ENCODE measurements at regions not wholly inside any gene's neighbourhood (a gene's known extent, or its start where the extent isn't known, plus 50 kb on each side); places are given as distances from the start of the nearest gene placed in this dataset.

DNA sequence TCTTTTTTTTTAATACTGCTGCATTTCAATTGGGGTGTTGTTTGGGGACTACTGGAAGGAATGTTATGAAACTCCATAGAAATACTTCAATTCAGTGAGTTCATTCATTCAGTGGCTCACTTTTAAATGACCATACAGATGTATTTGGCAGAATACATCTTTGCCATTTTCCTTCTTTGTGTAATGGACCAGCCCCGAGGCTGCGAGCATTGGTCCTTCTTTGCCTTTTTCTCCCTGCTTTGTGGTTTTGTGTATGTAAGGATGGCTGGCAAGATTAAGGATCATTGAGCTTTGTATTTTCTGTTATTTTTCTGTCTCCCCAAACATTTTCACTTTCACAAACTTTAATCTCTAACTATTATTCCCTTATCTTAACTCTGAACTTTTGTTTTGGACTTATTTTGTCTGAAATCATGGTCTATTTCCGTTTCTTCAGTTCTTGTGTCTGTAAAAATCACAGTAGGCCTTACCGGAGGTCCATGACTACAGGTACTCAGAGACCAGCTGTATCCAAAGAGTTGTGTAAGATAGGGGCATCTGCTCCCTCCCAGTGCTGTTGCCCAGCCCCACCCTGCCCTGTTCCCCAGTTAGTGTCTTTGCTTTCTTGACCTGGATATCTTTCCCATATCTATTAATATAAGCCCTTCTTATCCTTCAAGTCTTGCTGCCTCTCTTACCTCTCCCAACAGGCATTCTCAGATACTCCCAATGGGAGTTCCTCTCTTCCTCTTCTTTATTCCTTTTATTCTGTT lies 154.3 kb upstream of the DMRT1 start:
- CTCF ChIA-PET = no interaction called here
- Histone ChIP-seq H3K23ac (ENCODE audit: low read depth, low read length) (0 out of 2 replicates have a peak overlapping the region, but pooled peaks have one; percentile 12), H2AFZ (replicated peaks; ENCODE audit: low read length, poor library complexity) (no peak overlapping the region), H2AK9ac (replicated peaks; ENCODE audit: low read depth, low read length, poor library complexity) (no peak overlapping the region), H2BK120ac (ENCODE audit: low read depth, low read length) (peak overlapping the region; percentile 72; the same call in 1 of the 2 replicates), H3K14ac (replicated peaks; ENCODE audit: low read depth, low read length) (peak overlapping the region; percentile 76; the same call in 1 of the 2 replicates), H2BK15ac (ENCODE audit: low read depth, low read length) (peak overlapping the region; percentile 57; the same call in 1 of the 3 replicates), H3K4me2 (ENCODE audit: low read depth, low read length) (no peak overlapping the region), H4K5ac (ENCODE audit: low read depth, low read length) (peak overlapping the region; percentile 18; the same call in 1 of the 2 replicates), H4K20me1 (ENCODE audit: insufficient read depth, low read length) (no peaks in the 10 kb centered on the region), H3K4ac (ENCODE audit: low read depth, low read length) (peak overlapping the region; percentile 40; the same call in 1 of the 2 replicates), H2AK5ac (ENCODE audit: low read depth, low read length) (peak overlapping the region; percentile 61; the same call in 1 of the 2 replicates), H3K56ac (ENCODE audit: extremely low read depth, insufficient read depth, low read length) (no peak overlapping the region), H3K27ac (ENCODE audit: insufficient read depth, low read length) (no peak overlapping the region), H3K9me1 (ENCODE audit: insufficient read depth, low read length) (peaks cover 12% of the 10 kb centered on the region), H4K91ac (ENCODE audit: insufficient read depth, low read depth, low read length) (peak overlapping the region; percentile 39; the same call in 1 of the 2 replicates), H3K4me1 (ENCODE audit: control insufficient read depth, insufficient read depth, low read length) (peaks cover 20% of the 10 kb centered on the region), H2BK20ac (ENCODE audit: low read depth, low read length) (peak overlapping the region; percentile 36), H3K18ac (ENCODE audit: low read depth, low read length) (no peak overlapping the region; the same call in 1 of the 2 replicates), H3K9ac (ENCODE audit: low read depth, low read length) (no peak overlapping the region), H3K9me3 (ENCODE audit: control insufficient read depth, insufficient read depth, low read length) (no peaks in the 10 kb centered on the region), H3K36me3 (ENCODE audit: control insufficient read depth, insufficient read depth, low read length) (no peaks in the 10 kb centered on the region), H2BK5ac (ENCODE audit: low read depth, low read length, poor library complexity, severe bottlenecking) (peak overlapping the region; percentile 37), H3K4me3 (ENCODE audit: insufficient read depth, low read depth, low read length) (no peak overlapping the region), H3K79me1 (ENCODE audit: low read depth in 1 of 2, low read length in 2 of 2) (peaks cover 9 to 48% of the 10 kb centered on the region in 2 experiments), H4K8ac (ENCODE audit: low read depth in 2 of 2, low read length in 2 of 2) (no peak overlapping the region; a peak in 1 of 4 replicates), H3K27me3 (ENCODE audit: control insufficient read depth, insufficient read depth, low read length) (no peaks in the 10 kb centered on the region)
- POLR2A ChIA-PET (ENCODE audit: unreplicated experiment) = no interaction called here
- dilution Hi-C loops (cut with HindIII; ENCODE audit: low sequenced_read_pairs, unreplicated experiment) (no loop called here), intact Hi-C loops (cut with micrococcal nuclease) (no loop called here), in situ Hi-C loops (cut with MboI; ENCODE audit: low sequenced_read_pairs) (no loop called here)
- ATAC-seq (ENCODE audit: low read depth) (no peak), DNase-seq (no peak)
- TF ChIP-seq RCOR1 (IDR thresholded peaks at IDR 0.05; ENCODE audit: insufficient replicate concordance, low read length) (no peak), RAD21 (IDR thresholded peaks at IDR 0.05; ENCODE audit: low read length) (no peak), BHLHE40 (IDR thresholded peaks at IDR 0.05; ENCODE audit: low read depth, low read length) (no peak), CHD1 (IDR thresholded peaks at IDR 0.05; ENCODE audit: low read depth, low read length) (no peak)
- TF ChIP-seq, protein P1, sequence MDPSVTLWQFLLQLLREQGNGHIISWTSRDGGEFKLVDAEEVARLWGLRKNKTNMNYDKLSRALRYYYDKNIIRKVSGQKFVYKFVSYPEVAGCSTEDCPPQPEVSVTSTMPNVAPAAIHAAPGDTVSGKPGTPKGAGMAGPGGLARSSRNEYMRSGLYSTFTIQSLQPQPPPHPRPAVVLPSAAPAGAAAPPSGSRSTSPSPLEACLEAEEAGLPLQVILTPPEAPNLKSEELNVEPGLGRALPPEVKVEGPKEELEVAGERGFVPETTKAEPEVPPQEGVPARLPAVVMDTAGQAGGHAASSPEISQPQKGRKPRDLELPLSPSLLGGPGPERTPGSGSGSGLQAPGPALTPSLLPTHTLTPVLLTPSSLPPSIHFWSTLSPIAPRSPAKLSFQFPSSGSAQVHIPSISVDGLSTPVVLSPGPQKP (IDR thresholded peaks at IDR 0.05; ENCODE audit: borderline replicate concordance, low read depth, low read length) = no peak
- no TSS peak for BruUV-seq (replicated peaks)
- WGBS, 2 experiments (ENCODE audit: extremely low coverage in 2 of 2, insufficient read length in 1 of 2) = no CpG with 5 or more reads among the region's 4 CpGs

Data from IMR-90 (cell line).